ENCODE measurements at regions not wholly inside any gene's neighbourhood (a gene's known extent, or its start where the extent isn't known, plus 50 kb on each side); places are given as distances from the start of the nearest gene placed in this dataset.
"Not testable (repeated sequence)": the region's sequence is repeated elsewhere in the genome, so short reads cannot be mapped to it uniquely, and the experiment has no call there.

- no peak for DNase-seq (ENCODE audit: low read depth)
- TF ChIP-seq CTCF (conservative IDR thresholded peaks at IDR 0.05; ENCODE audit: low read depth, low read length): no peak
- no peak overlapping the region for H3K4me3 ChIP-seq (ENCODE audit: low read depth, low read length)
Measured at GRCh38 chr11:129538323-129538722, 162.7 kb downstream of the BARX2 start.

GRCh38 chr11:129543515-129544290 is 168.1 kb downstream of the BARX2 start:
- no peak for DNase-seq (ENCODE audit: low read depth)
- no peak overlapping the region for H3K4me3 ChIP-seq (ENCODE audit: low read depth, low read length)
- no peak for TF ChIP-seq CTCF (conservative IDR thresholded peaks at IDR 0.05; ENCODE audit: low read depth, low read length)

GRCh38 chr11:129544691-129545090 is 169.0 kb downstream of the BARX2 start:
- H3K4me3 ChIP-seq (ENCODE audit: low read depth, low read length): no peak overlapping the region
- no peak for DNase-seq (ENCODE audit: low read depth)
- TF ChIP-seq CTCF (conservative IDR thresholded peaks at IDR 0.05; ENCODE audit: low read depth, low read length): no peak

GRCh38 chr11:129546266-129546665 is 170.6 kb downstream of the BARX2 start:
- no peak for TF ChIP-seq CTCF (conservative IDR thresholded peaks at IDR 0.05; ENCODE audit: low read depth, low read length)
- no peak overlapping the region for H3K4me3 ChIP-seq (ENCODE audit: low read depth, low read length)
- no peak for DNase-seq (ENCODE audit: low read depth)

GRCh38 chr11:129557421-129557820 is 181.8 kb downstream of the BARX2 start:
- TF ChIP-seq CTCF (conservative IDR thresholded peaks at IDR 0.05; ENCODE audit: low read depth, low read length): no peak
- no peak overlapping the region for H3K4me3 ChIP-seq (ENCODE audit: low read depth, low read length)
- no peak for DNase-seq (ENCODE audit: low read depth)

- no peak for DNase-seq (ENCODE audit: low read depth)
- TF ChIP-seq CTCF (conservative IDR thresholded peaks at IDR 0.05; ENCODE audit: low read depth, low read length): no peak
- H3K4me3 ChIP-seq (ENCODE audit: low read depth, low read length): no peak overlapping the region
Measured at GRCh38 chr11:129569007-129569406, 193.4 kb downstream of the BARX2 start.

- not testable (repeated sequence) for DNase-seq (ENCODE audit: low read depth); H3K4me3 ChIP-seq (ENCODE audit: low read depth, low read length)
Measured at GRCh38 chr11:129572667-129573066, 197.0 kb downstream of the BARX2 start.

Measured in epithelial cell of proximal tubule (primary cell).